Suprapubic skin (tissue), 3 donors: ENCODE measurements at regions not wholly inside any gene's neighbourhood (a gene's known extent, or its start where the extent isn't known, plus 50 kb on each side); places are given as distances from the start of the nearest gene placed in this dataset.

Source experiments
- POLR2A ChIP-seq, 2 donors: fragments of 450-650 bp; IDR thresholded peaks; one replicate each; pipeline ENCODE4 v1.6.1; 2017; ENCODE audit warnings: antibody characterized with exemption in 2 of 2, mild to moderate bottlenecking in 2 of 2, moderate library complexity in 2 of 2
- TF ChIP-seq, protein P1 (sequence below), 2 donors: fragments of 200-600 bp in 1 of 2; fragments of 450-650 bp in 1 of 2; sonication (generic) in 1 of 2; IDR thresholded peaks; one replicate each; pipeline ENCODE4 v1.5.1; 2016 to 2019; ENCODE audit warnings: antibody characterized with exemption in 2 of 2, mild to moderate bottlenecking in 1 of 2, moderate library complexity in 1 of 2

DNA sequence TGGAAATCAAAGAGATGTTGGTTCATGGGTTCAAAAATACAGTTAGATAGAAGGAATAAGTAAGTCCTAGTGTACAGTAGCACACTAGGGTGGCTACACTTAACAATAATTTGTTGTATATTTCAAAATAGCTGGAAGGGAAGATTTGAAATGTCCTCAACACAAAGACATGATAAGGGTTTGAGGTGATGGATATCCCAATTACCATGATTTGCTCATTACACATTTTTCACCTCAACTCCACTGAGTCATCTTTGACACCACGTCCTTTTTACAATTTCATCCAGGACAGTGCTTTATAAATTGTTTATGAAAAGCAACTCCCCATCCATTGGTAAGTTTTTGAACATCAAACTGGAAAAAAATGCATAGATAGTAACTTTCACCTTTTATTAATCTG is 208.3 kb downstream of the ZC3H11B start:
- no peak for TF ChIP-seq POLR2A (IDR thresholded peaks at IDR 0.05)
- TF ChIP-seq, protein P1, sequence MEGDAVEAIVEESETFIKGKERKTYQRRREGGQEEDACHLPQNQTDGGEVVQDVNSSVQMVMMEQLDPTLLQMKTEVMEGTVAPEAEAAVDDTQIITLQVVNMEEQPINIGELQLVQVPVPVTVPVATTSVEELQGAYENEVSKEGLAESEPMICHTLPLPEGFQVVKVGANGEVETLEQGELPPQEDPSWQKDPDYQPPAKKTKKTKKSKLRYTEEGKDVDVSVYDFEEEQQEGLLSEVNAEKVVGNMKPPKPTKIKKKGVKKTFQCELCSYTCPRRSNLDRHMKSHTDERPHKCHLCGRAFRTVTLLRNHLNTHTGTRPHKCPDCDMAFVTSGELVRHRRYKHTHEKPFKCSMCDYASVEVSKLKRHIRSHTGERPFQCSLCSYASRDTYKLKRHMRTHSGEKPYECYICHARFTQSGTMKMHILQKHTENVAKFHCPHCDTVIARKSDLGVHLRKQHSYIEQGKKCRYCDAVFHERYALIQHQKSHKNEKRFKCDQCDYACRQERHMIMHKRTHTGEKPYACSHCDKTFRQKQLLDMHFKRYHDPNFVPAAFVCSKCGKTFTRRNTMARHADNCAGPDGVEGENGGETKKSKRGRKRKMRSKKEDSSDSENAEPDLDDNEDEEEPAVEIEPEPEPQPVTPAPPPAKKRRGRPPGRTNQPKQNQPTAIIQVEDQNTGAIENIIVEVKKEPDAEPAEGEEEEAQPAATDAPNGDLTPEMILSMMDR (IDR thresholded peaks at IDR 0.05): no peak
